Suprapubic skin (tissue), 4 donors: ENCODE measurements at regions not wholly inside any gene's neighbourhood (a gene's known extent, or its start where the extent isn't known, plus 50 kb on each side); places are given as distances from the start of the nearest gene placed in this dataset.

ENCODE experiments used
- CTCF ChIP-seq, 2 donors: fragments of 200-600 bp in 1 of 2; fragments of 450-650 bp in 1 of 2; sonication (generic) in 1 of 2; IDR thresholded peaks; one replicate each; pipeline ENCODE4 v1.5.1; 2016 to 2019; ENCODE audit warnings: antibody characterized with exemption in 2 of 2, mild to moderate bottlenecking in 1 of 2, moderate library complexity in 1 of 2
- EP300 ChIP-seq: sonication (generic); formaldehyde crosslinking; IDR thresholded peaks from one replicate; pipeline ENCODE4 v1.6.1; 2017; ENCODE audit warnings: antibody characterized with exemption
- POLR2A ChIP-seq, 2 donors: fragments of 450-650 bp; IDR thresholded peaks; one replicate each; pipeline ENCODE4 v1.6.1; 2017; ENCODE audit warnings: antibody characterized with exemption in 2 of 2, mild to moderate bottlenecking in 2 of 2, moderate library complexity in 2 of 2
- POLR2AphosphoS5 ChIP-seq, 3 donors: sonication (generic); formaldehyde crosslinking; IDR thresholded peaks; one replicate each; pipeline ENCODE4 v1.6.1; 2017; ENCODE audit warnings: antibody characterized with exemption in 3 of 3

GRCh38 chr13:40444241-40444640 is 222.2 kb downstream of the FOXO1 start:
- TF ChIP-seq CTCF (IDR thresholded peaks at IDR 0.05), result no peak
- no peak for TF ChIP-seq POLR2A (IDR thresholded peaks at IDR 0.05)
- no peak for TF ChIP-seq POLR2AphosphoS5 (IDR thresholded peaks at IDR 0.05)
- TF ChIP-seq EP300, result no peak
